IMR-90 (cell line): ENCODE measurements at regions not wholly inside any gene's neighbourhood (a gene's known extent, or its start where the extent isn't known, plus 50 kb on each side); places are given as distances from the start of the nearest gene placed in this dataset.

Experiments used
- ATAC-seq: fragments of 200-7000 bp; cut with Tn5 transposase; 2 replicates; pipeline ENCODE4 v1.9.1; 2020; ENCODE audit warnings: low read depth, mild to moderate bottlenecking, moderate library complexity
- BruUV-seq: library from RNA; stranded (reverse); fragments of 400-500 nt; replicated peaks from 2 replicates; lab custom pipeline; 2021; lab: Mats Ljungman, UMichigan
- CTCF ChIA-PET: fragments of 300-600 bp; formaldehyde crosslinking; extraction: SDS; loops from one replicate; lab custom pipeline; 2021; ENCODE audit warnings: antibody characterized with exemption; lab: Yijun Ruan, JAX
- POLR2A ChIA-PET: fragments of 300-600 bp; sonication (Branson Sonifier 250); formaldehyde crosslinking; loops from one replicate; lab custom pipeline; 2022; ENCODE audit warnings: antibody characterized with exemption; ENCODE audit not compliant: unreplicated experiment; lab: Charles Lee
- DNase-seq: peaks from one replicate; pipeline ENCODE4 v3.0.0; 2013
- H2AFZ ChIP-seq: replicated peaks from 2 replicates; pipeline ENCODE3; 2013; ENCODE audit warnings: low read length, mild to moderate bottlenecking; ENCODE audit not compliant: poor library complexity
- H2AK5ac ChIP-seq: 2 replicates; pipeline ENCODE4 v1.6.1; 2013; ENCODE audit warnings: low read depth, low read length, inconsistent platforms
- H2AK9ac ChIP-seq: replicated peaks from 2 replicates; pipeline ENCODE3; 2013; ENCODE audit warnings: mild to moderate bottlenecking, low read depth, low read length, moderate library complexity; ENCODE audit not compliant: poor library complexity
- H2BK120ac ChIP-seq: 2 replicates; pipeline ENCODE4 v1.6.1; 2013; ENCODE audit warnings: low read depth, low read length, inconsistent platforms
- H2BK15ac ChIP-seq: 3 replicates; pipeline ENCODE4 v1.6.1; 2013; ENCODE audit warnings: low read depth, low read length, inconsistent platforms
- H2BK20ac ChIP-seq: 2 replicates; pipeline ENCODE4 v1.6.1; 2013; ENCODE audit warnings: low read depth, mild to moderate bottlenecking, inconsistent platforms, low read length, moderate library complexity
- H2BK5ac ChIP-seq: 2 replicates; pipeline ENCODE4 v1.6.1; 2013; ENCODE audit warnings: mild to moderate bottlenecking, low read depth, low read length, inconsistent platforms; ENCODE audit not compliant: poor library complexity, severe bottlenecking
- H3K14ac ChIP-seq: replicated peaks from 2 replicates; pipeline ENCODE4 v1.6.1; 2013; ENCODE audit warnings: low read depth, low read length, inconsistent platforms
- H3K18ac ChIP-seq: 2 replicates; pipeline ENCODE4 v1.6.1; 2013; ENCODE audit warnings: low read depth, low read length, control low read depth
- H3K23ac ChIP-seq: 2 replicates; pipeline ENCODE4 v1.6.1; 2013; ENCODE audit warnings: low read depth, low read length, inconsistent platforms
- H3K27ac ChIP-seq: 2 replicates; pipeline ENCODE4 v1.5.1; 2013; ENCODE audit warnings: mild to moderate bottlenecking, control low read depth, low read length; ENCODE audit not compliant: insufficient read depth
- H3K27me3 ChIP-seq: 2 replicates; pipeline ENCODE4 v1.6.1; 2013; ENCODE audit warnings: low read length; ENCODE audit not compliant: control insufficient read depth, insufficient read depth
- H3K36me3 ChIP-seq: 2 replicates; pipeline ENCODE4 v1.6.1; 2013; ENCODE audit warnings: low read length, mixed read lengths; ENCODE audit not compliant: control insufficient read depth, insufficient read depth
- H3K4ac ChIP-seq: 2 replicates; pipeline ENCODE4 v1.6.1; 2013; ENCODE audit warnings: low read depth, low read length, inconsistent platforms
- H3K4me1 ChIP-seq: 2 replicates; pipeline ENCODE4 v1.6.1; 2013; ENCODE audit warnings: low read length, mixed read lengths; ENCODE audit not compliant: control insufficient read depth, insufficient read depth
- H3K4me2 ChIP-seq: 2 replicates; pipeline ENCODE4 v1.6.1; 2013; ENCODE audit warnings: low read depth, mild to moderate bottlenecking, control low read depth, low read length, moderate library complexity
- H3K4me3 ChIP-seq: 2 replicates; pipeline ENCODE4 v1.5.1; 2013; ENCODE audit warnings: low read depth, mild to moderate bottlenecking, control low read depth, low read length, moderate library complexity; ENCODE audit not compliant: insufficient read depth
- H3K56ac ChIP-seq: 2 replicates; pipeline ENCODE4 v1.6.1; 2013; ENCODE audit warnings: low read length, inconsistent platforms; ENCODE audit not compliant: insufficient read depth; ENCODE audit errors: extremely low read depth
- H3K79me1 ChIP-seq, 2 experiments: 2 replicates each; pipeline ENCODE4 v1.6.1; 2013; ENCODE audit warnings: low read length in 2 of 2, inconsistent platforms in 1 of 2, low read depth in 1 of 2
- H3K9ac ChIP-seq: 2 replicates; pipeline ENCODE4 v1.6.1; 2013; ENCODE audit warnings: low read depth, low read length, control low read depth
- H3K9me1 ChIP-seq: 2 replicates; pipeline ENCODE4 v1.6.1; 2013; ENCODE audit warnings: low read length, inconsistent platforms; ENCODE audit not compliant: insufficient read depth
- H3K9me3 ChIP-seq: 2 replicates; pipeline ENCODE4 v1.6.1; 2013; ENCODE audit warnings: low read length; ENCODE audit not compliant: control insufficient read depth, insufficient read depth
- H4K20me1 ChIP-seq: 2 replicates; pipeline ENCODE4 v1.6.1; 2013; ENCODE audit warnings: low read length, inconsistent platforms; ENCODE audit not compliant: insufficient read depth
- H4K5ac ChIP-seq: 2 replicates; pipeline ENCODE4 v1.6.1; 2013; ENCODE audit warnings: mild to moderate bottlenecking, low read depth, low read length, control low read depth
- H4K8ac ChIP-seq, 2 experiments: 2 replicates each; pipeline ENCODE4 v1.6.1; 2013; ENCODE audit warnings: low read depth in 2 of 2, low read length in 2 of 2, control low read depth in 1 of 2, inconsistent platforms in 1 of 2
- H4K91ac ChIP-seq: 2 replicates; pipeline ENCODE4 v1.6.1; 2013; ENCODE audit warnings: low read depth, low read length, inconsistent platforms; ENCODE audit not compliant: insufficient read depth
- CHD1 ChIP-seq: IDR thresholded peaks from 2 replicates; pipeline ENCODE4 v1.6.1; 2012; ENCODE audit warnings: low read depth, low read length, improper control_type of control experiment
- FOS ChIP-seq: fragments of 150-350 bp; IDR thresholded peaks from 2 replicates; pipeline ENCODE4 v1.6.1; 2016; ENCODE audit warnings: low read depth, low read length
- MAFK ChIP-seq: IDR thresholded peaks from 2 replicates; pipeline ENCODE4 v1.6.1; 2012; ENCODE audit warnings: low read depth, low read length, improper control_type of control experiment
- MXI1 ChIP-seq: IDR thresholded peaks from 2 replicates; pipeline ENCODE4 v1.6.1; 2012; ENCODE audit warnings: low read depth, mild to moderate bottlenecking, low read length, moderate library complexity, borderline replicate concordance
- POLR2A ChIP-seq: IDR thresholded peaks from 2 replicates; pipeline ENCODE4 v1.6.1; 2012; ENCODE audit warnings: mild to moderate bottlenecking, low read depth, low read length
- SMC3 ChIP-seq: fragments of 150-350 bp; IDR thresholded peaks from 2 replicates; pipeline ENCODE4 v1.6.1; 2016; ENCODE audit warnings: low read depth, mild to moderate bottlenecking, antibody characterized with exemption, low read length, moderate library complexity
- WGBS, 2 experiments: methylation state at CpG; one replicate each; pipeline versions ENCODE4 v1.1.5 to v1.1.7; 2013; ENCODE audit warnings: missing lambda C conversion rate in 2 of 2; ENCODE audit not compliant: insufficient read length in 1 of 2; ENCODE audit errors: extremely low coverage in 2 of 2; 5-methylcytosine and 5-hydroxymethylcytosine counted together
- dilution Hi-C: fragments of 300-500 bp; cut with HindIII; formaldehyde crosslinking; loops from one replicate; pipeline ENCODE4 v1.14.3; 2018; ENCODE audit warnings: low sequenced_read_pairs; ENCODE audit not compliant: unreplicated experiment
- in situ Hi-C: fragments of 300-500 bp; cut with MboI; formaldehyde crosslinking; loops from 3 replicates; pipeline ENCODE4 v1.14.3; 2019; ENCODE audit warnings: low sequenced_read_pairs, inconsistent platforms, mixed read lengths
- intact Hi-C: fragments of 100-400 bp; cut with micrococcal nuclease; formaldehyde crosslinking; loops from 2 replicates; pipeline ENCODE4 v1.10.0; 2022
- TF ChIP-seq, protein P1 (sequence below): fragments of 150-350 bp; IDR thresholded peaks from 2 replicates; pipeline ENCODE4 v1.6.1; 2016; ENCODE audit warnings: low read depth, mild to moderate bottlenecking, low read length, moderate library complexity, borderline replicate concordance

DNA sequence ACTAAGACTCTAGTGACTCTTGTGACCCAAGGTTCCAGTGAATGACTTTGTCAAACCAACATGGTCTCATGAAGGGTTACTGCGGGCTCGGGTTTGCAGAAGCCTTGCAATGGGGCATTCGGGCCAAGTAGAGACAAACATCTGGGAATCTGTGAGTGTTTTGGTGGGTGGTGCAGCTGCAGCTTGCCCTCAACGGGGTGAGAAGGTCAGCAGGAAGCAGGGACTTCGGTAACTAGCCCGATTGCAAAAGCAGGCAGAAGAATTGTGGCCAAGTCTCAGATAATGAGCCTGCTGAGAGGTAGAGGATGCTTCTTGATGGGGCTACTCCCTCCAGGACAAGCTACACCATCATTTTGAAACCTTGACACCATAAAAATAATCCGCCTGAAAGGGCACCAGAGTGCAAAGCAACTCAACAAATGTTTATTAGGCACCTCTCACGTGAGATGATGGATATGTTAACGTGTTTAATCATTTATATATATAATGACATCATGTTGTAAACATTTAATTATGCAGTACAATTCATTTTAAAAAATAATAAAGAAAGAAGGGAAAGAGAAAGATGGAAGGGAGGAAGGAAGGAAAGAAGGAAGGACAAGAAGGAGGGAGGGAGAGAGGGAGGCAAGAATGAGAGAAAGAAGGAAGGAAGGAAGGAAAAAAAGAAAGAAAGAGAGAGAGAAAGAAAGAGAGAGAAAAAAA is 263.9 kb upstream of the IGF1R start:
- no peak overlapping the region for H3K27ac ChIP-seq
- no peaks in the 10 kb centered on the region for H3K9me1 ChIP-seq
- H3K4me3 ChIP-seq, result no peak overlapping the region
- H2BK5ac ChIP-seq, result no peak overlapping the region
- no peak overlapping the region for H4K91ac ChIP-seq
- POLR2A ChIA-PET, result no interaction called here
- dilution Hi-C loops, result no loop called here
- H3K56ac ChIP-seq, result no peak overlapping the region
- no peaks in the 10 kb centered on the region for H4K20me1 ChIP-seq
- H3K79me1 ChIP-seq, result no peaks in the 10 kb centered on the region
- TF ChIP-seq FOS (no peak), POLR2A (no peak), MXI1 (no peak), CHD1 (no peak), SMC3 (no peak), MAFK (no peak)
- TF ChIP-seq, protein P1, sequence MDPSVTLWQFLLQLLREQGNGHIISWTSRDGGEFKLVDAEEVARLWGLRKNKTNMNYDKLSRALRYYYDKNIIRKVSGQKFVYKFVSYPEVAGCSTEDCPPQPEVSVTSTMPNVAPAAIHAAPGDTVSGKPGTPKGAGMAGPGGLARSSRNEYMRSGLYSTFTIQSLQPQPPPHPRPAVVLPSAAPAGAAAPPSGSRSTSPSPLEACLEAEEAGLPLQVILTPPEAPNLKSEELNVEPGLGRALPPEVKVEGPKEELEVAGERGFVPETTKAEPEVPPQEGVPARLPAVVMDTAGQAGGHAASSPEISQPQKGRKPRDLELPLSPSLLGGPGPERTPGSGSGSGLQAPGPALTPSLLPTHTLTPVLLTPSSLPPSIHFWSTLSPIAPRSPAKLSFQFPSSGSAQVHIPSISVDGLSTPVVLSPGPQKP, result no peak
- BruUV-seq, result no TSS peak
- no peak overlapping the region for H2BK120ac ChIP-seq
- no peaks in the 10 kb centered on the region for H3K36me3 ChIP-seq
- H2AFZ ChIP-seq, result no peak overlapping the region
- in situ Hi-C loops, result no loop called here
- no peak overlapping the region for H4K8ac ChIP-seq
- no peak overlapping the region for H2AK5ac ChIP-seq
- DNase-seq (no peak), ATAC-seq (no peak)
- no peak overlapping the region for H3K18ac ChIP-seq
- no peak overlapping the region for H3K14ac ChIP-seq
- H3K23ac ChIP-seq, result no peak overlapping the region
- no peak overlapping the region for H3K4ac ChIP-seq
- H3K9ac ChIP-seq, result no peak overlapping the region
- no peak overlapping the region for H3K4me2 ChIP-seq
- no peak overlapping the region for H2BK15ac ChIP-seq
- WGBS, 2 experiments, result 20% methylated on average over 1 of the region's 9 CpGs; no CpG with 5 or more reads in 1 of the 2 experiments
- no peak overlapping the region for H2BK20ac ChIP-seq
- no peaks in the 10 kb centered on the region for H3K4me1 ChIP-seq
- CTCF ChIA-PET, result no interaction called here
- intact Hi-C loops, result no loop called here
- H3K27me3 ChIP-seq, result no peaks in the 10 kb centered on the region
- H2AK9ac ChIP-seq, result no peak overlapping the region
- no peaks in the 10 kb centered on the region; the same call in 1 of the 2 replicates for H3K9me3 ChIP-seq
- H4K5ac ChIP-seq, result no peak overlapping the region
